EH (cell line): ENCODE measurements at regions not wholly inside any gene's neighbourhood (a gene's known extent, or its start where the extent isn't known, plus 50 kb on each side); places are given as distances from the start of the nearest gene placed in this dataset.
A peak's percentile ranks its signal among the peaks of the same experiment; 100 is the strongest.

ENCODE experiments used
- DNase-seq: peaks from one replicate; pipeline ENCODE4 v3.0.0-alpha.2; 2015; ENCODE audit warnings: low read depth

GRCh38 chr3:127375151-127375930 is 87.5 kb upstream of the PRR20G start:
- no peak for DNase-seq

DNA sequence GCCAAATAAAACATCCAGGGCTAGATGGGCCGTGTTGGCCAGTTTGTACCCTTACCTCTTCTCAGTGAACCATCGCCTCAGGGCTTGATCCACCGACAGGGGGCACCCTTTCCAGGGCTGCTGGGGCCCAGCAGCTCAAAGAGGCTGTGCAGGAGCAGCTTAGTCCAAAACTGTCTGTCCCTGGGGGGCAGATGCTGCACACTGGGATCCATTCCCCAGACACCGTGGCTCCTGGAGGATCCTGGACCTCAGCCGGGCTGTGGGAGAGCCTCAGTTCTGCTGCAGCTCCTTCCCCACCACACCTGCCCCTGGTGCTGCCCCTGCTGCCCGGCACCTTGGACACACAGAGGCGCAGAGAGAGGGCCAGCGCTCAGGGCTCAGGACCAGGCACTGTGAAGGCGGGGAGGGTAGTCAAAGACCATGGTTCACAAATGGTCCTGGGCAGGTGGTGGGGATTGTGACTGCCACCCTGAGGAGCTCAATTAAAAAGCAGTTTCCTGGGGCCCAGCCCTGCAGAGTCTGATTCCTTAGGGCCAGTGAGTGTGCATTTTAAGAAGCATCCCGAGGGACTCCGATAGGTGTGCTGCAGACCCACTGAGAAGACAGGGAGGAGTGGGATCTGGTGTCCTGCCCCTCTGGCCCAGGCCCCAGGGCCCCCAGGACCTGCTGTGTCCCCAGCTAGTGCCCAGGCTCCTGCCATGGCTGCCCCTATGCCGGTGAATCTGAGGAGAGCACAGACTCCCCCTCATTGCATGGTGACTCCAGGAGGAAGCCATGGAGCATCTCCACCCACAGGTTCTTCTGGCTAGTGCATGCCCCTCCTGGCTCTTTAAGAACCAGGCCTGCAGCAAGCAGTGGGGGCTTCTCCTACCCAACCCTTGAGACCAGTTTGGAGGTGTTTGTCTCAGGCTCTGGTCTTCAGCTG is 86.5 kb upstream of the PRR20G start:
- peak; percentile 16 for DNase-seq

GRCh38 chr3:127373441-127374085 is 85.7 kb upstream of the PRR20G start:
- DNase-seq = no peak

- no peak for DNase-seq
Measured at GRCh38 chr3:127371846-127372245, 84.0 kb upstream of the PRR20G start.

- DNase-seq = no peak
Measured at GRCh38 chr3:127371334-127371733, 83.5 kb upstream of the PRR20G start.

- no peak for DNase-seq
Measured at GRCh38 chr3:127370906-127371305, 83.1 kb upstream of the PRR20G start.

GRCh38 chr3:127369356-127369935 is 81.6 kb upstream of the PRR20G start:
- no peak for DNase-seq

DNA sequence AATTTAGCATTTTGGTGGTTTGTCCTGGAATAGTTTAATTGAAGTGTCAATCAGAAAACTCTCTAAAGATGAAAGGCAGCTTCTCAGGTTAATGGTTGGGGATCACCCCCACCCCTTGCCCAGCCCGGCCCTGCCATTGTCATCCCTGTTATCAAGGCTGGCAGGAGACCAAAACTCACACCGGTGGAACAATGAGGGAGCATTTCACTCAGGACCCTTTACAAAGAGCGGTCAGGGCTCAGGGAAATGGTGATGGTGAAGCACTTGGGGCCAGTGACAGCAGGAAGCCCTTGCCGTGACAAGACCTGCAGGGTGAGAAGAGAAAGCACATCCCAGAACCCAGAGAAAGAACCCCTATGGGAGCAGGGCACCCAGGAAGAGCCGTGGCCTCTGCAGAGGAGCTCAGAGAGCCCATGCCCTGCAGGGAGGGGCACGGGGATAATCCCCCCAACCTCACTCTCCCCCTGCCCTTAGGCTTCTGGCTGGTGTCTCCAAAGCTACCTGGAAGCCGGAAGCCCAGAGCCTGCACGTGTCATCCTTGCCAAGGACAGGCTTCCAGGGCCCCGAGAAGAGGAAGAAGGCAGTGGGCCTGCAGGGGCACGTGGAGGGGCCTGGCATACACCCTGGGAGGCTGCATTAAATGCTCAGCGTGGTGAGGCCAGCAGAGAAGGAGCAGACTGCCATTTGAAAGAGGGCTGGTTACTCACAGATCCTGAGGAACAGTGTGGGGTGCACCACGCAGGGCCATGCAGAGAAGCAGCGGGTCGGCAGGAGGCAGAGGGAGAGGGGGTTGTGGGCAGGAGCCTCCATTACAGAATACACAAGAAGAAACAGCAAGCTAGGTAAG is 80.6 kb upstream of the PRR20G start:
- no peak for DNase-seq

DNA sequence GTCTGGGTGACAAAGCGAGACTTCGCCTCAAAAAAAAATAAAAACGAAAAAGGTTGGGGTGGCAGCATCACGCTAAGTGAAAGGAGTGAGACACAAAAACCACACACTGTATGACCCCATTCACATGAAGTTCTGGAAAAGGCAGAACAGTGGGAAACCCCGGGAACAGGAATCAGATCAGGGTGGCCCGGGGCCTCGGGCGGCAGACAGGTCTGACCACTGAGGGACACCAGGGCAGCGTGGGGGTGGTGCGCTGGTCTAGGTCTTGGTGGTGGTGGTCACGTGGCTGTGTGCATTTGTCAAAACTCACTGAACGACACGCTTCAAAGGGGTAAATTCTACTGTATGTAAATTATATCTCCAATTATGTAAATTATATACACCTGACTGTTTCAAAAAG is 79.7 kb upstream of the PRR20G start:
- DNase-seq = no peak

GRCh38 chr3:127366383-127366782 is 78.5 kb upstream of the PRR20G start:
- DNase-seq = no peak

DNA sequence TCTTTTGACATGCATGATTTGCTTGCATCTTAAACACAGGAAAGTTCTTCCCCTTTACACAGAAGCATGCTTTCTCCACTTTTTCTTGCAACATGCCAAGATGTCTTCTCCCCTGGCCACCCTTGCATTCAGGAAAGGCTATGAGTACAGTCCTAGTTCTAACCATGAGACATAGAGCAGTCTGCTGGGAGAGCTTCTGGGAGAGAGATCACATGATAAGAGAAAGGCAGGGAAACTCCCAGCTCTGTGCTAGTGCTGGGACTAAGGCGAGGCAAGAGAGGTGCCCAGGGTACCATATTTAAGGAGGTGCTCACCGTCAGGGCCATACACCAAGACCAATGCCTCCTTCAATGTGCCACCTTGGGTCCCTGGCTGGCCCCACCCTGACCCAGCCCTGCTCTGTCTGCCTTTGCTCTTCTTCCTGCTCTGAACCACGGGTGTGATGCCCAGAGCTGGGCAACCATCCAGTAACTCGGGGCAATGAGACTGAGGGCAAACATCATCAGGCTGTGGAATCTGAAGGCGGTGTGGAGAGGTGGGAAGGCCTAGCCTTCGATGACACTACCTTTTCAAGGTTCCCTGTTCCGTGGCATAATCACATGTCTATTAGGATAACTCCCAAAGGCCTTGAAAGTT is 77.4 kb upstream of the PRR20G start:
- no peak for DNase-seq

DNA sequence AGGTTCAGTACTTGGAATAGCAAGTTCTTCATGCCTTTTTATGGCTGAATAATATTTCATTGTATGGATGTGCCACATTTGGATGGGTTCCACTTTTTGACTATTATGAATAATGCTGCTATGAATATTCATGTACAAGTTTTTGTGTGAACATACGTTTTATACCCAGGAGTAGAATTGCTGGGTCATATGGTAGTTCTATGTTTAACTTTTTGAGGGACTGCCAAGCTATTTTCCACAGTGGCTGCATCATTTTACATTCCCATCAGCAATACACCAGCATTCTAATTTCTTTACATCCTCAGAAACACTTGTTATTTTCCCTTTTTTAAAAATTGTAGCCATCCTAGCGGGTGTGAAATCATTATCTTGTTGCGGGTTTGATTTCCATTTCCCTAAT is 76.0 kb upstream of the PRR20G start:
- DNase-seq = no peak

DNA sequence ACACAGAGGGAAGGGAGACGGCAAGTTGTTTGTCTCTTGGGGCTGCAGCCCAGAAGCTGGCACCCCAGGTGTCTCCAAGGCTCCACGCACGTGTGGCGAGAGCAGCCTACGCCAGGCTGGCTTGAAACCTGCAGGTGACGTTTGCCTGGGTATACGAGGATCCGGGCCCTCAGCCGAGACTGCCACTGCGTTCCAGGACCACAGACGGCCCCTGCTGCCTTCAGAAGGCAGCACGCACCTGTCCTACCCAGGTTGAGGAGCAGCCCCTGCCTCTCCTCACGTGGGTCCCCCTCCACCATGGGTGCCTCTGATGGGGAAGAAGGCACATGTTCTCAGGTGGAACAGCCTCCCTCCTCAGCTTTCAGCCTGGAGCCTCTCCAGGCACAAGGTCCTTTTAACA is 75.3 kb upstream of the PRR20G start:
- no peak for DNase-seq

- DNase-seq = no peak
Measured at GRCh38 chr3:127360647-127361046, 72.8 kb upstream of the PRR20G start.

DNA sequence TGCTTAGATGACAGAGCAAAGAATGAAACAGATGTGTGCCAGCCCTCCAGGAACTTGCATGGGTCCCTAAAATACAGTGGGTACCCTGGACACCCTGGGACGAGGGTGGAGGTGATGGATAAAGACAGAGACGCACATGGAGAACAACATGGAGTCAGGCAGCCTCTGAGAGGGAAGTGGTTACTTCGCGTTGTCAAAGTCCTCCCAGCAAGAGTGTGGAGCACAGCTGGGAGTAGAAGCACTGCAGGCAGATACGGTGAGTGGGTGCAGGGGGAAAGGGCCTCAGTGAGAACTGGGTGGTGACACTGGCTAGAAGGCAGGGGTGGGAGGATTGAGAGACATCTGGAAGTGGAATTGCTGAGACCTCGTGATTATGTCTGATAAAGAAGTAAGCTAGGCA is 70.8 kb upstream of the PRR20G start:
- DNase-seq = no peak

- no peak for DNase-seq
Measured at GRCh38 chr3:127356381-127356780, 68.5 kb upstream of the PRR20G start.

- DNase-seq = no peak
Measured at GRCh38 chr3:127354761-127355160, 66.9 kb upstream of the PRR20G start.

GRCh38 chr3:127352612-127353011 is 64.8 kb upstream of the PRR20G start:
- DNase-seq = no peak

- no peak for DNase-seq
Measured at GRCh38 chr3:127351775-127352350, 64.0 kb upstream of the PRR20G start.

GRCh38 chr3:127351321-127351720 is 63.5 kb upstream of the PRR20G start:
- DNase-seq = no peak
